GM19328 (cell line): ENCODE measurements at regions not wholly inside any gene's neighbourhood (a gene's known extent, or its start where the extent isn't known, plus 50 kb on each side); places are given as distances from the start of the nearest gene placed in this dataset.

ENCODE experiments used
- ATAC-seq: cut with Tn5 transposase; IDR thresholded peaks from one replicate; pipeline ENCODE4 v1.9.1; 2021; ENCODE audit warnings: mild to moderate bottlenecking, moderate library complexity; ENCODE audit not compliant: unreplicated experiment

DNA sequence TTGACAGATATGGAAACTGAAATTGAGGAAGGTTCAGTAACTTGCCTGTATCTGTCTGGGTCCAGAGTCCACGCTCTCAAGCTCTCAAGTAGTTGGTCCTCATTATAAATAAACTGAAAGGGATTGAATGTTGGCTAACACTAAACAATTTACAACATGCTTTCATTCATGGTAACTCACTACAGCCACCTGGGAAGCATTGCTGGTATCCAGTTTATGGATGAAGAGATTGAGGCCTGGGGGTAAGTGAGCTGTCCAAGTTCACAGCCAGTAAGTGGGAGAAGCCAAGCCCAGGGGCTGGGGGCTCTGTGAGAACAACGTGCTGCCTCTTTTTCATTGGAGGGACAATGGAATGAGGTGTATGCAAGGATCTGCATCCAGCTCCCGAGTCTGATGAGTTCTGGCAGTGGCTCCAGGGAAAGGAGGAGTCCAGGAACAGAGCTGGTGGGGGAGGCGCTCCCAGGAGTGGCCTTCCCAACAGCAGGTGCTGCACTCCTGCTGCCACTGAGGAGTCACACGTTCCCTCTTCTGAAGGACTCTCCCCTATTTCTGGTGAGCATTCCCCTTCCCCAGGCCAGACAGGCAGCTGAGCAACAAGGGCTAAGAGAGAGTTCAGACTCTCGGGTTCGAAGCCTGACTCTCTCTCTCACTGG is 175.8 kb downstream of the CSNK2A3 start:
- no peak for ATAC-seq

DNA sequence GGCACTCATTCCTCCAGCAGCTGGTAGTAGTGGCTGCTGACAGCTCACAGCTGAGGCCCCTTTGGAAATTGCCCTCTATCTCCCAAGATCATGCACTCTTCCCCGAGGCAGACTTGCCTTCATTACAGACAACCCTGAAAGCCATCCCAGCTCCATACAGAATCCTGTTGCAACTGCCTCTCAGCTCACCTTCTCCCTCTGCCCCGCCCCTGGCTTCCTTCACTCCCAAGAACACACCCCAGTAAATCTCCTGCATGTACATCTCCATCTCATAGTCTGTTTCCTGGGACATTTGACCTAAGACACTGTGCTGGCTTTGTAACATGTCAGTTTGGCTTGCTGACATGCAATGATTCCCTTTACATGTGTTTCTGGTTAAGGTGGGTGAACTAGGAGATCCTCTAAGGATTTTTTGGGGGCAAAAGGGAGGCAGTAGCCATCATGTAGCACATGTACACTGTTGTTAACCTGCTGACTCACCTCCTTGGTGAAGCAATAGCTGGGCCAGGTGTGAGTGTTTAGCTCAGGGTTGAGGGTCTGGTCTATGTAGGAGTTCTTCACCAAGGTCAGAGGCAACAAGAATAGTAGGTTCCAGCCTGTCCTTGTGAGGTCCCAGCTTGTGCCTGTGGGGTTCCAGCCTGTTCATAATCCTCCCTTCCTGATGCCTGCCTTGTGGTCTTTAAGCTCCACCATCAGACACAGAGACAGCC is 179.6 kb downstream of the CSNK2A3 start:
- ATAC-seq, result no peak

DNA sequence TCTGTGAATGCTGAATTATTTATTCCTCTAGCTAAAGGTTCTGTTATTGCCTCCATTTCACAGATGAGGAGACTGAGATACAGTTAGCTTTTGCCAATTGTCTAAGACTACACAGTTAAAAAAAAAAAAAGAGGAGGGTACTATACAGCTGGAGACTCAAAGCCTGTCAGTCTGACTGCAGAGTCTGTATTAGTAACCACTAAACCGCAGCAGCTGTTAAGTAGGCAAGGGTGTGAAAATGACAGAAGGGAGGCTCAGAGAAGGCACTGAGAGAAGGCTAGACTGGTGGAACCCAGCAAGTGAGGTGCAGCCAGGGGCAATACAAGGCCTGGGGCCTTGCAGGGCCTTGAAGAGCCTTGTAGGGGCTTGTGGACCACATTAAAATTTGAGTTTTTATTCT is 181.2 kb downstream of the CSNK2A3 start:
- peak; percentile 73 for ATAC-seq

DNA sequence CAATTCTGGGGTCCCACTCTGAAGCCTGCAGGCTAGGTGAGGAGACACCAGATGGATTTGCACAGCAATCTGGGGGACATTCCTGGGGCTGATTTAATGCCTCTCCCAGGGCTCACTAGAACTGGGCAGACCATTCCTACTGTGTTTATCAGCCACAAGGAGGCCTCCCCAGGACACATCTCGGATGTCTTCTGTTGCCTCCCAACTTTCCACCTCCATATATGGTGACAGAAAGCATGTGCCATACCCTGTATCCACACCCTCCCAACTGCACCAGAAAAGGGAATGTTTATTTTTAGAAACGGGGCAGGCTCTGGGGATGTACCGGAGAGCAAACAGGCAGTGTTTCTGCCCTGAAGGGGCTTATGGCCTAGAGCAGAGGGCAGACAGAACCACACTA is 181.8 kb downstream of the CSNK2A3 start:
- ATAC-seq, result no peak

DNA sequence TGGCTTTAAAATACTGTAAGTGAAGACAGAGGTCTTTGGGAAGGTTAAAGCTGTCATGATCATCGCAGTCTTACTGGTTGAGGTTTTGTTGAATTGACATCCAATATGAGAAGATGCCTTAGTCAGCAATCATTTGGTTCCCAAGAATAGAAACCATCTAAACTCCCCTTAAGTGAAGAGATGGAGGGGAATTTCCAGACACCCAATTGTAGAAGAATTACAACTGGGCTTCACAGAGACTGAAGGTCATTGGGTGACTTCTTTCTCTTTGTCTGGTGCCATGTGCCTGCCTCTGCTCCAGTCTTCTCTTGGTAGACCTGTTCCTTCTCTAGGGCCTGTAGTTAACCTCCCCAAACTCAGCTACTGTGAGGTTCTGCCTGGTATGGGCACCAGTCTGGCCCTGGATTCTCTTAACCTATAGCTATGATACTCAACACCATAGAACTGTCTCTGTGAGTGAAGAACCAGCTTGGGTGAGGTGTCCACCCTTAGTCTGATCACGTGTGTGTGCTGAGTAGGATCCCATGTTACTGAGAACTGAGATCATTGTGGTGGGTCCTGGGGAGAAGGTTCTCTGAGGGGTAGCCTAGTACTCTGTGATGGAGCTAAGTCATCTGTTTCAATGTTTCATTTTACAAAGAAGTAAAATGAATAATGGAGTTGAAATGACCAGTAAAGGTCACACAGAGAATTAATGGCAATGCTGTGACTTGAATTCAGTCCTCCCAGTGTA is 182.5 kb downstream of the CSNK2A3 start:
- ATAC-seq, result no peak

DNA sequence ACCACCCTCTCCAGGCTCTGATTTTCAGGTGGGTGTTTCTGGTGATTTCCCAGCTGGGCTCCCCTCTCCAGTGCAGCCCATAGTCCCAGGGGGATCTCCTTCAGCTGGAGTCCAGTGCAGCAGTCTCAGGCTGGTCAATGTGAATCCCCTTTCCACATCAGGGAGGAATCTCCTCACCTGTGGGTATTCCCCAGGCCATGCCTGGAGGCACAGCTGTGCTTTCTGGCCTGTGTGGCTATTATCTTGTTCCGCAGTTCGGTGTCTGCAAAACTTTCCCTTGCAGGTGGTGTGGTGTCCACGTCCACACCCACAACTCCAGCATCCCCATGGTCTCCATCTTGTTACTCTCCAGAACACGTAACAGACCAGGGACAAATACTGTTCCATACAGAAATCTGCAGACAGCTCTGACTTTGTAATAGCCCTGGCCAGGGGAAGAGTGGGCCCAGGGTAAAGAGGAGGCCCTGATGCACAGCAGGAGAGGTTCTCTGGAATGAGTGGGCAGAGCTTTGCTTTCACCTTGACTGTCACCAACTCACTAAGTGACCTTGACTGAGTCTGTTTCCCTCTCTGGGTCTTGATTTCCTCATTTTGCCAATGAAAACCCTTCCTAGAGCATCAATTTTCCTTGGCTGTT is 183.2 kb downstream of the CSNK2A3 start:
- no peak for ATAC-seq

DNA sequence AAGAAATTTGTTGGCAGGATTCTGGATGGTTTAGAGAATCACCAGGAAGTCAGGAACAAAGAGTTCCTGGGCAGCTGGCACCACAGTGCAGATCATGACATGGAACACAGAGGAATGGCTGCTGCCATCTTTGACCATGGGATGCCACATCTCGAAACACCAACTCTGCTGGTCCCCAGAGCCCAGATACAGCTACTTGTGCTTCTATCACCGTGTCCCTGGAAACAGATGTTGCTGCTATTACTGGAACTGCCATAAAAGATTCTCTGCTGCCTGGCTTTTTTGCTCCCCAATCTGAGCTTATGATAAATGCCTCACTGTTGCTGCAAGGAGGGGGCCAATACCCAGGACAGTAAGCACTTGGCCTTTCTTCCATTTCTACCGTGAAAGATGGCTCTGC is 185.2 kb downstream of the CSNK2A3 start:
- no peak for ATAC-seq

DNA sequence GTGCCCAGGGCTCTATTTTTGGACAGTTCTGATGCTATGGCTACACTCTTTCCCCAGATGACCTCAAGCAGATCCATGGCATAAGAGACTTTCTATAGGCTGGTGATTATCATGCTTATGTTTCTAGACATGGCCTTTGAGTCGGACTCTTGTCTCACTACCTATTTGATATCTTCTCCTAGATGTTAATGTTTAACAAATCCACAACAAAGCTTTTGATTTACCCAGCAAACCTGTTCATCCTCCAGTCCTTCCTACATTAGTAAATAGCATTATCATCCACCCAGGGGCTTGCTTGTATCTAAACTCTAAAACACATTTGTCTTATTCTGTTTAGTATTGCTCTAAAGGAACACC is 188.7 kb downstream of the CSNK2A3 start:
- no peak for ATAC-seq

DNA sequence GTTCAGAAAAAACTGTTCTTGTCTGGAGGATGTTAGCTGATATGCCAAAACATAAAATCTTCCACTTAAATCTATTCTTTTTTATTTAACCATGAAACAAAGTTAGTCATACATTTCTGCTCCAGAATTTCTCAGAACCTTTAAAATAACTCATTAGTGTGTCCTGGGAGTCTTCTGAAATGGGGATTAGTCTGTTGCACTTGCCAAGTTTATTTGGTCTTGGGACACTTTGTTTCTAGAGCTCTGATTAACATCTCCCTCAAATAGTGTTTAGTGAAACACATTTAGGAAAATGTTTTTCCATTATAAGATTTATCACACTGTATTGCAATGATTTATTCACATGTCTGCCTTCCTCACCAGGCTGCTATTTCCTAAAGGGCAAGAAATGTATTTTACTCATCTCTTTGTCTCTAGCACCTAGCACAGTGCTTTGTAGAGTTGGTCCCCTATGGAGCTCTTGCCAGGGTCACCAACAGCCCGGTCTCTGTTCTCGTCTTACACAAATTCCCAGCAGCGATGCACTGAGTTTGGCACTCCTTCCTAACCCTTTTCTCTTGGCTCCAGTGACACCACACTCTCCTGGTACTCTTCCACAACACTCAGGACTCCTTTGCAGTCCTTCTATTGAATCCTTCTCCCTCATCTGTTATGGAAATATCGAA is 189.2 kb downstream of the CSNK2A3 start:
- no peak for ATAC-seq

DNA sequence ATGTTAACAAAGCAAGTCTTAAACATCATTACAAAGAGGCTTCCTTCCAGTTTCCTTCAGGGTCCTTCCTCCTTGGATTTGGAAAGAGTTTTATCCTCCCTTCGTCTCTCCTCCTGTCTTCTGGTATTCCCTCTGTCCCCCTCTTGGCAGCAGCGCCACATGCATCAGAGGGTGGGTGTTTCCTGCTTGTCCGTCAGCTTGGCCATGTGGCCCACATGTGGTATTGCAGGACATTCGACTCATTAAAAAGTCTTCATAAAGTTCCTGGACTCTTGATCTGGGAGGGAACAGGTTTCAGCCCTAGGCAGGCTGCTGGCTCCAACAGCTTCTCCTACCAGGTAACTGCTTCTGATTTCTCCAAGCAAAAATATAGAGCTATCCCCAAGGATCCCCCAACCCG is 189.8 kb downstream of the CSNK2A3 start:
- no peak for ATAC-seq

DNA sequence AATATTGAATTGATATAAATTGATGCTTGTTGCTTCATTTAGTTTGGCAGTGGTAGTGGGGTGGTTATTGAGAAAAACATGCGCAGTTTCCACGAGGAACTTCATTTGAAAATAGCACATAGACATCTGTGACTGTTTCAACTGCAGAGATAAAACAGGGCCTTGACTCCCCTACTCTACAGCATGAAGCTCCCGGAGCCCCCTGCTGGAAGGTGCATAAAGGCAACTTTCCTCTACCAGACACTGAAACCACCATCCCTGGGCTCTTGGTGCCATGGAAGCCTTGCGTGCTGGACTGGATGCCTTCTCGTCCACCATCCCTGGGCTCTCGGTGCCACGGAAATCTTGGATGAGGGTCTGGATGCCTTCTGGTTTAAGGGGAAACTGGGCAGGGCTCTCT is 195.9 kb downstream of the CSNK2A3 start:
- ATAC-seq, result no peak

DNA sequence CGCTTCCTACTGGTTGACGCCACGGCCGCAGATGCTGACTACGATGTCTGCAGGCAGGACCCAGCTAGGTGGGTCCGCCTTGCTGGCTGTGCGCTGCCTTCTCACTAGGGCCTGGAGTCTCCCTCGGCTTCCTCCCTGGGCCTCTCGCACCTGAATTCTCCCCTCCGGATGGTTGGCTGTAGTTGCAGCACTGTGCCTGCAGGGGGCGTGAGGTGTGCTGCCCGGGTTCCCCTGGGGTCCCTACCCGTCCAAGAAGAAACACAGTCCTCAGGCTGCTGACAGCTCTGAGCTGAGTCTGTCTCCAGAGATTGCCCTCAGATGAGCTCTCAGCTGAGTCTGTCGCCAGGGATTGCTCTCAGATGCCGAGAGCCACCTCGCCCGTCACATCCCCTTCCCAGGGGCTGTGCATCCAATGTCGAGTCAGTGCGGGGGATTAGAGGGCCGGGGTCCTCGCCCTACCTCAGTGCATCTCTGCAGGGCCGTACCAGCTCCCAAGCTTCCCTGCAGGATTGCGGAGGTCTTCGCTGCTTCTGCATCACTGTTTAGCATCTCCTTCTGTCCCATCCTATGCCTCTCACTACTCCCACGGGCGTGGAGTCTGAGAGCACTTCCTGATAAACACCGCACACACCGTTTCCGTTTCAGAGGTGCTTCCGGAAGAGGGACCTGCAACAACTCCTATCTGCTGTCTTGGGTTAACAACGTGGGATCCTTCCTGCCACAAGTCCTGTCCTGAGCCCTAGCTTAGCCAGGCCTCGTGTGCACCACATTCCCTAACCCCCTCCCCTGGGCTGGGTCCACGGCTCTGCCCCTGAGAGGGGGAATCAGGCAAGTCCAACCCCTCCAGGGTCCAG is 196.9 kb downstream of the CSNK2A3 start:
- no peak for ATAC-seq

DNA sequence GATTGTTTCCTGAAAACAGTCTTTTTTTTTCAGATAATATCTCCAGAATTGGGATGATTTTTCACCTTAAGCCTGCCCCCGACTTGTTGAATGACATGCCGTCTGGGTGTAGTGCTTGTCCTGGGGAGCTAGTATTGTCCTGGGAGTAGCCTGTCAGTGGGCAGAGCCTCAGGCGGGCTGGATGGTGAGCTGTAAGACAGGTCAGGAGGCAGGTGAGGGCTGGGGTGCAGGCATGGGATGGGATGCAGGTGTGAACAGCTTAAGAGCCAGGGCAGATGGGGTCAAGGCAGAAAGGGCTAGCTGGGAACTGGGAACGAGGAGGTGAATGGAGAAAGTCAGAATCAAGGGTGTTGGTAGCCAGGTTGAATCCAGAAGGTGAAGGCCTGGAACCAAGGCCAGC is 200.2 kb downstream of the CSNK2A3 start:
- ATAC-seq, result no peak

DNA sequence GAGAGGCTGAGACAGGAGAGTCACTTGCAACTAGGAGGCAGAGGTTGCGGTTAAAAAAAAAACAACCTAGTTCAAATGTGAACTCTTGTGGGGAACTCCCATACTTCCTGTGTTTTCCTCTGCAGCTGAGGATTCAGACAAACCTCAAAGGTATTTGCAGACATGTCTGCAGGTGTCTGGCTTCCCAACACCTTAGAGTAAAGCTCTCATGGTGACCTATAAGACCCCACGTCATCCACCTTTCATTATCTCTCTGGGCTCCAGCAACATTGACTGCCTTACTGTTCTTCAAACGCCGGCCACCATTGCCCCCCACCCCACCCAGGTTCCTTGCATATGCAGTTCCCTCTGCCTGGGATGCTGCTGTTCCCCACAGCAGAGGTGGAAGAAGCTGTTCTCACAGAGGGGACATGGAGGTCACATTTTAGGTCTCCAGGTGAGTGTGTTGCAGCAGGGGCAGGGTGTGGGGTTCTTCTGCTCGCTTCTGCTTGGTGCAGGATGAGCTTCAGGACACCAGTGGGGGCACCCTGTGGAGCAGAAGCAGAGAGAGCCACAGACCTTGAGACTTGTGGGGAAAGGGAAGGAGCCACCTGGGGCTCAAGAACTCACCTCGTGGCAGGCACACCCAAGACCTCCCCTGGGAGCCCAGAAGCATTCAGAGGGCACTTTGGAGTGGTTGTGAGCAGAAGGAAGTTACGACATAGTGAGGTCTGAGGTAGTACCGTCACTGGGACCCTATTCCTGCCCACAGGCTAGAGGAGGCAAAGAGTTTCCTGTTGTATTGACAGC is 203.2 kb downstream of the CSNK2A3 start:
- ATAC-seq, result no peak

DNA sequence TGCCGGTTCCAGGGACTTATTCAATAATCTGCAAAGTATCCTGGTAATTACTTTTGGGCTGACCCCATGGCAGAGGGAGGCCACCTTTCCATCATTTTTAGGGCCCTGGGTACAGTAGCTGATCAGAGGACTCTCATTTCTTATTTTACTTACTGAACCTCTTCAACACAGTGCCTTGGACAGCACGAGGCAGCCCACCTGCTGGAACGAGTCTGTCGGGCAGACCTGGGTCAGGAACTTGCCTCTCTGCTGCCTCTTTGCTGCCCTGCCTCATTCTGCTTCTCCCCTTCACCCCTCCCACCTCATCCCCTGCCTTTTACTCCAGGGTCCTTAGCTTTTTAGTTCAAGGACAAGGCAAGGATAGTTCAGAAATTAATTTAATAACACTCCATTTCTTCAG is 204.5 kb downstream of the CSNK2A3 start:
- ATAC-seq, result no peak

DNA sequence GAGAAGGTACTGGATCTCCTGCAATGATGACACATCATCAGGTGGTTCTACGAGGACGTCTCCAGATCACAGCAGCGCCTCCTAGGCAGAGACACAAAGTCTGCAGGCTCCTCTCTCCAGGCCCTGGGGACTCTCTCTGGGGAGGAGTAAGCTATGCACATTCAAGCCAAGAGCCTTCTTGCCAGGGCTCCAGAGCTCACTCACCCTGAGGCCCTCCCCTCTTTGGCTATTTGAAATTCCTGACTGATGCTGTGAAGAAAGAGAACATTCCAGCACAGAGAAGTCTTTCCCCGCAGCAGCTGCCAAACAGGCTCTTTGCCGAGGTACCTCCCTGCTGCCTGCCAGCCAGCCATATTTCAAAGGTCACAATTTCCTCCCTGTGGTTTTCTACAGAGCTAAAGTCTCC is 204.9 kb downstream of the CSNK2A3 start:
- ATAC-seq, result no peak

DNA sequence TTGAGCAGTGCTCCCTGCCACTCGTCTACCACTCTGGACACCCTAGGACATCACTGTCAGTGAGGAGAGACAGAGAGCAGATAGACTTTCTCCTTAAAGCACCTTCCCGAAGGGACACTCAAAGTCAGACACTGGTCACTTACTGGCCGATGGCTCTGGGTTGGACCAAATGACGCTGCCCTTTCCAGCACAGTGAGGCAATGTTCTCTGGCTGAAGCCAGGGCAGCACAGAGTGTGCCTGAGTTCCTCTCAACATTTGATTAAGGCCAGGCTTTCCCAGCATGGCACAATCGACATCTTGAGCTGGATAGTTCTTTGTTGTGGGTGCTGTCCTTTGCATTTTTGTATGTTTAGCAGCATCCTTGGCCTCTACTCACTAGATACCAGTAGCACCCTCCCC is 206.2 kb downstream of the CSNK2A3 start:
- ATAC-seq, result no peak

DNA sequence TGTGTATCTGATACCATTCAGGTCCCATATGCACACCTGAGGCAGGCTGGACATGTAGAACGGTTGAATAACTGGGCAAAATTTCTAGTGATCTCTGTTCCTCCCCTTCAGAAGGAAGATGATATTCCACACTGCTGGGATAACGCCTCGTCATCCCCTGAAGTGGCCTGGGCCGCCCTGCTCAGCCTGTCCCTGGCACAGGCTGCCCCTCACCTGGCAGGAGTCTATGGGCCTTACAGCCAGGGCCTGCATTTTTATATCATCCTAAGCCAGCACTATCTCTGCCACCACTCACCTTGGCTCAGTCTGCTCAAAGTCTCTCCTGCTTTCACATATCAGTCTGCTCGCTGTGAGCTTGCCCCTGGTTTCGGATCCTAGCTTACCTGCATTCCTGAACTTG is 209.2 kb downstream of the CSNK2A3 start:
- ATAC-seq, result no peak

DNA sequence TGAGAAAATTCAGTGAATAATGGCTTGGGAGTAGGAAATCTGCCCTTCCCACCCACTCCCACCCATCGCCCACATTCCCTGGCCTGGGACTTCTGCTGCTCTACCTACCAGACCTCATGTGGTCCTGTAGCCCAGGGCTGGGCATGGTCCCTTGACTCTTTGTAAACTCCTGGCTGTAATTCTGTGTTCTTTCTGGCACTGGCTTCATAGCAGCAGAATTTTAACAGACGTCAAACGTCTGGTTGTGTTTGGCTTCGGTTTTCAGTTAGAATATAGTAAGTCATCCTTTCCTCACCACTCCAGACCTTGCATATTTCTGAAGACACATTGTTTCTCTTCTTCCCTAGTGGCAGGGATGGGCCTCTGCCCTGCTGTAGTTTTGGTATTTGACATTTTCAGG is 210.6 kb downstream of the CSNK2A3 start:
- ATAC-seq, result no peak

DNA sequence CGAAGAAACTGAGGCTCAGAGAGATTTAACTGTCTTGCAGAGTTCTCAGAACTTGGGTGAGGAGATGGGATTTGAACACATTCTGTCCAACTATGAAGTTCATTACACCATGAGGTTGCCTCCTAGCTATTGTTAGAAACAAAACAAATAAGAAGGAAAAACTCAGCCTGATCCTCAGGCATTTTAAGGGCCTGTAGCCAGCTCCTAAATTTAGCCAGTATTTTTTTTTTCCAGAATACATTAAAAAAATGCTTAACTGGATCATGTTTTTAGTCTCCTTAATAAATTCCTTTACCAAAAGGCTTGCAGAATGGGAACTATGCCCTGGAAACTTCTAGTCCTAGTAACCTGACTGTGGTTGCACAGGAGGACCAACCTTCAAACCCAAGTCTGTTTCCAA is 212.0 kb downstream of the CSNK2A3 start:
- no peak for ATAC-seq
